HG03280 (cell line): ENCODE measurements at regions not wholly inside any gene's neighbourhood (a gene's known extent, or its start where the extent isn't known, plus 50 kb on each side); places are given as distances from the start of the nearest gene placed in this dataset.

Experiments
- ATAC-seq: cut with Tn5 transposase; IDR thresholded peaks from one replicate; pipeline ENCODE4 v1.9.1; 2021; ENCODE audit warnings: mild to moderate bottlenecking, moderate library complexity; ENCODE audit not compliant: unreplicated experiment

DNA sequence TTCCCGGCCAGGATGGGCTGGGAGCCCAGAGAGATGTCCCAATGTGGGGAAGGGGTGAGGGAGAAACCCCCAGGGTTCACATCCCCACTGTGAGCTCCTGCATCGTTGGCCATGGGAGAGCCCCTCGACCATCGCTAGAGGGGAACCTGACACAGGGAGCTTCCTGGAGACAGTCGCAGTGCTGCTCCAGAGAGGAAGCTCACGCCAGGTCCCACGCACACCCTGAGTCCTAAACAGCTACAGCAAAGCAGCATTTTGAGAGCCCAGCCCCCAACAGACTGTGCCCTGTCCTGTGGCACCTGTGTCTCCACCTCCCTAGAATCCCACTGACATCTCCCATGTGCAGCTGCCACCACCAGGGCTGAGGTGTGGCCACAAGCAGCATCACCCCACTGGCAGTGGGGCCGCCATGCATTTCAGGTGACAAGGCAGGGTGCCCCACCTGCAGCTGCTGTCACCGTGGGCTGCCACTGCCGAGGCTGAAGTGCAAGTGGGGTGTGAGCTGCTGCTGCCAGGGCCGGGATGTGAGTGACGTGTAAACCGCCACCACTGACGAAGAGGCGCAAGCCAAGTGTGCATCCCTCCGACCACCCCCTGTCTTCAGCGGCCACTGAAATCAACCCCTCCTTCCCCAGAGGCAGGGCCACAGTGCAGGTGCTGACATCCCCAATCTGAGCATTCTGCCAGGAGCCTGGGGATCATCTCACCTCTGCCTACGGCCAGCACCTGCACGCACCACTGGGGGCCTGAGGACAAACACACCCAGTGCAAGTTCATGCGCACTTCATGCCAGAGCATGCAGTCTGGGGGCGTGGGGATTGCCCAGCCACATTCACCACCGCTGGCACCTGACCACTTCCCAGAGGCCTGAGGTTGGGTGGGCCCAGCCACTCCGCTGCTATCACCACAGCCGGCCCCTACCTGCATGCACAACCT, 467.7 kb upstream of the SALL3 start:
- ATAC-seq: no peak

DNA sequence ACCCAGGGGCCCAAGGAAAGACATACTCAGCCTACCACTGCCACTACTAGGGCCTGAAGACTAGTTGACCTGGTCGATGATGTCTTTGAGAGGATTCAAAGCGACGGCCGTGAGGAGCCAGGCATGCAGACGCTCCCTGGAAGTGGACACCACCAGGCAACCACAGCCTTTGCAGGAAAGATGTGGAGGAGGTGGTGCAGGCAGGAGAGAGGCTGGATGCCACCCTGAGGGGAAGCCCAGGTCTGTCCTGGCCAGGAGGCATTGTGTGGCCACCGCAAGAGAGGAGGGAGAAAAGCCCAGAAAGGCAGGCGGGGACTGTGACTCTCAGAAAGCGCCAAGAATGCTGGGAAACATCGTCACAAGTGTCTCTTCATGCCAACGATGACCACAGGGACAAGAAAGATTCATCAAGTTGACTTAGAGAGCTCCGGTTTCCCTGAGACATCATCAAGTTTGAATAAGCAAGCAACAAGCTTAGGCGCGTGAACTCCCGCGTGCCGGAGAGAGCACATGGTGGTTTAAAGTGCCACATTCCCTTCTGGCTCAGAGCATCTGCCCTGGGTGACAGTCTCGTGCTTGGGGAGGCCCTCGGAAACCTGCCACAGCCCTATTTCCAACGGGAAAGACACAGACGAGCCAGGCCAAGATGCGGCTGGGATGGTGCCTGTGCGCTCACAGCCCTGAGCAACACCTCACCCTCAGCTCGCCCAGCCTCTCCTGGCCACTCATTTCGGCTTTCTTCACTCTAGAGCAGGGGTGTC, 464.5 kb upstream of the SALL3 start:
- no peak for ATAC-seq

DNA sequence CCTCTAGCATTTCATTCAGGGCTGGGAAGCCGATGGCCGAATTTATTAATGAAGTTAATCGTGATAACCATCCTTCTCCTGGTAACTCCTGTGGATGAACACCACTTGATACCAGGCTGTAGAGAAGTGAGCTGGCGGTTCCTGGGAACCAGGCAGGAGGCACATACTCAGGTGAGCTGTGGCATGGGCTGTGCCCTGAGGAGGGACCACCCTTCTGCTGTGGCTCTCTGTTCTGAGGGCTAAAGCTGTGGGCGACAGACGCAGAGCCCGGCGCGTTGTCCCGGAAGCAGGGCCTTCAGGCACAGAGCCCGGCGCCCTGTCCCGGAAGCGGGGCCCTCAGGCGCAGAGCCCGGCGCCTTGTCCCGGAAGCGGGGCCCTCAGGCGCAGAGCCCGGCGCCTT, 462.3 kb upstream of the SALL3 start:
- no peak for ATAC-seq

DNA sequence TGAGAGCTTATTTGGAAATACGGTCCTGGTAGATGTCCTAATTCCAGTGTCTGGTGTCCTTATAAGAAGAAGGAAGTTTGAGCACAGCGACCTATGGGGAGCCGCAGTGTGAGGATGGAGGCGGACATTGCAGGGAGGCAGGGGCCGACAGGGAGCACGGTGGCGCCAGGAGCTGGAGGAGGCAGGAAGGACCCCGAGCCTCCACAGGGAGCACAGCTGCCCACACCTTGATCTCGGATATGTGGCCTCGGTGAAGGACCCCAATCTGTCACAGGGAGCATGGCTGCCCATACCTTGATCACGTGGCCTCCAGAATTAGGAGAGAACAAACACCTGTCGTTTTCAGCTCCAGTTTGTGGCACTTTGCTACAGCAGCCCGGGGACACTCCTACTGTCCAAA, 461.6 kb upstream of the SALL3 start:
- ATAC-seq: no peak

DNA sequence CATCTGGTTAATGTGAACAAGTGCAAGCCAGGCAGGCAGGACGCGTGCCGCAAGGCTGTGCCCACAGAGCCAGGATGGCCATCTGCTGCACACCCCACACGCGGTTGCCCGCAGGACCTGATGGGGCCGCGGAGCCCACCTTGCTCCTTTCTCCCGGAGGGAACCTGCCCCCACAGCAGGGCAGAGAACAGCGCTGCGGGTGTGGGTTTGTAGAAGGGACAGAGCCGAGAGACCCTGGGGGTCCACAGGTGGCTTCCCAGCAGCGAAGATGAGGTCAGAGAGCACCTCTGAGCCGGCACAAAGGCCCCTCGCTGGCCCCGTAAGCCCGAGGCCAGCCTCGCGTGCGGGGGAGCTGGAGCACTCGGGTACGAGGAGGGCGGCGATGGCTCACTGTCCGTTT, 460.8 kb upstream of the SALL3 start:
- ATAC-seq: no peak

DNA sequence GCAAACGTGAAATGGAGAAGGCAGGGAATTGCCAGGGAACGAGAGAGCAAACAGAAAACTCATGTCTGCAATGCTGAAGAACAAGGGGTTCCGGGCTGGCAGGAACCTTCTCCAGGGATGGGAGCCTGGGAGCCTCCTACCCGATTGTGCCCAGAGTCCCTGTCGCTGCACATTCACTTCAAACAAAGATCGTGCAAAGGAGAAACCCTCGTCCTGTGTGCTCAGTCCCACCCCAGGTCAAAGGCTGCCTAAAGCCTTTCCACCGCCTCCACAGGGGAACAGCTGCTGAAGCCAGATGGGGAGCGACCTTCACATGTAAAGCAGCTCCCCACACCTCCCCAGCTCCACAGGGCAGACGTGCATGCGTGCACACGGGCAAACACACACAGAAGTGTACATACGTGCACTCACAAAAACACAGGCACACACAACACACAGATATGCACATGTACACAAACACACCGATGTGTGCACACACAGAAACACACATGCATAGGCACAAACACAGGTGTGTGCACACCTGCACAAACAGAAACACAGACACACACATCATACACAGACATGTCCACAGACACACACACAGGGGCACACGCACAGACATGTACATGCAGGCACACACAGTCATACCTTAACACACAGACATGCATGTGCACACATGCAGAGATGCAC, 460.1 kb upstream of the SALL3 start:
- no peak for ATAC-seq

DNA sequence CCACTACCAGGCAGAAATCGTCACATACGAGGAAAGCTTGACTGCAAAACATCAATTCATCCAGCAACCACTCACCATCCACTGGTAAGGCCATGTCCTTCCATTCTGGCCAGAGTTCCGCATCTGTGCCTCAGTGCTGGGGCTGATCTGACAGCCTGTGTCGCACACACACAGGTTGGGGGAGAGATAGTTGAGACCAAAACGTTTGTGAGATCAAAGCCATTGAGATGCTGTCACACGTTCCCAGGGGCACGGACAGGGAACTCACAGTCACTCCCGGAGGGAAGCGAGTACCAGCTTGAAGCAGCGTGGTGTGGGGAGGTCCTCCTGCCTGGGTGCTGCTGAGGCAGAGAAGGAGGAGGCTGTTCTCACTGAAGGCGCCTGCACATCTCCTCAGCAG, 458.5 kb upstream of the SALL3 start:
- no peak for ATAC-seq

DNA sequence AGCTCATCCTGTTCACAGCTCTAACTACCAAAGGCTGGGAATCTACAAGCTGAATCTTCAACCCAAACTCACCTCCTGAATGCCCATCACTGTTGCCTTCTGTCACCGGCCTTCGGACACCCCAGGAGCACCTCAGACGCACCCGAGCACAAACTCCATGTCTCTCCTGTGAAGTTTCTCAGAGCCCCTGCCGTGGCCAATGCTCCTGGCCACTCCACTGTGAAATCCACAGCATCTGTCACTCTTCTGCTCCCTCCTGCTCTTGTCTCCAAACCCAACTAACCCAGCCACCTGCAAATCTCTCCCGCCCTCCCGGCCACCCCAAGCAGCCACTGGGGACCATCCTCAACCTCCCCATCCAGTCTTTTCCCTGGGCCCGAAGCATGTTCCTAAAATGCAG, 457.9 kb upstream of the SALL3 start:
- no peak for ATAC-seq

DNA sequence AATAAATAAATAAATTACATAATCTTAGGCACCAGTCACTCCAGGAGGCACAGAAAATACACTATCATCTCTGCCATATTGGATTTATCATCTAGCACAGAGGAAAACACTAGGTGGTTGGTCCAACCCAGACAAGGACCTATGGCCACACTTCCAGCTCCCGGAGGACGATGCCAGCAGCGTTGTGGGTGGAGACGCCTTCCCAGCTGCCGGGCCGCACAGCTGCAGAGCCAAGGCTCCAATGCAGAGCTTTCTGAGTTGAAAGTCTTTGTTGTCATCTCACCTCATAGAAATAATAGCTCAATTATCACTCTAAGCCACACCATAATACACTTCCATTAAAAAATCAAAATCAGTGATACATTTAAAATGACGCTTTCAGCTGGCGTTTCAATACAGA, 457.1 kb upstream of the SALL3 start:
- ATAC-seq: no peak

DNA sequence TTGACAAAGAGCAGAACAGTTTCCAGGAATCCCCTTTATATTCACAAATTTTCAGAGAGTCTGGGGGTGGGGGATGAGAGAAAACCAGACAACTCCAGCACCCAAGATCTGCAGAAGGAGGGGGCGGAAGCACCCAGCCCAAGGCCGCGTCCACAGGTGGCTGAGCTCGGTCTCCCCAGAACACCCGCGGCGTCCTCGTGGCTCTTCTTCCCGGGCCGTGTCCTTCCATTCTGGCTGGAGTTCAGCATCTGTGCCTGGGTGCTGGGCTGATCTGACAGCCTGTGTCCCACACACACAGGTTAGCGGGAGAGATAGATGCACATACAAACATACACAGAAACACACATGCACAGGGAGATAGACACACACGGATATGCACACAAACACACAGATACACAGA, 455.8 kb upstream of the SALL3 start:
- no peak for ATAC-seq

DNA sequence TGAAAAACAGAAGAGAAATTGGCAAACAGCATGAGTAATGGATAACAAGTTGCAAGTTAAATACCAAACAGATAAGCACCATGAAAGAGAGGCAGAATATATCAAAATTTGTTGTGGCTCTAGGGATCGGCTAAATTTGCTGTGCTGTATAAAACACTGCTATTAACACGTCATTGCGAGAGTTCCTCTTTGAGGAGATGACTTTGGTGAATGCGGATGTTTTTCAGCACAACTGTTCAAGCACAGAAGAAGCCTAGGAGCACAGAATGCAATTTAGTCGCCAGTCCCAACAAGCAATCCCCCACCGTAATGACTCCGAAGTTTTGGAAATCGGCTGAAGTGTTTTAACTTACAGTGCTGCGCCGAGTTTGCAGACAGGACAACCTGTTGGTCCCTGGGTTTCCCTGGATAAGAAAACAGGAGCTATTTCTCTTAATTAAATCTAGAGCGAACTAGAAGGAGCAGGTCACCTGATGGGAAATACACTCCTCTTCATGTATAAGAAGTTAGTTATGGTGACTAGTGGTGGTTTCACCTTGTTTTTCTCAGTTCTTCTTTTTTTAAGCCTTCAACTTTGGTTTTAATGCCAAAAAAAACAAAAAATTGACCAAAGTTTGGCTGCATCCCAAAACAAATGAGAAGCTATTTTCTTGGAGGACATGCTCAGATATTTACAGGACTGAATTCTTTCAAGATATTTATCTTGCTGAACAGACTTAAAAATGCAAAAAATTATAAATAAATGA, 454.1 kb upstream of the SALL3 start:
- no peak for ATAC-seq

DNA sequence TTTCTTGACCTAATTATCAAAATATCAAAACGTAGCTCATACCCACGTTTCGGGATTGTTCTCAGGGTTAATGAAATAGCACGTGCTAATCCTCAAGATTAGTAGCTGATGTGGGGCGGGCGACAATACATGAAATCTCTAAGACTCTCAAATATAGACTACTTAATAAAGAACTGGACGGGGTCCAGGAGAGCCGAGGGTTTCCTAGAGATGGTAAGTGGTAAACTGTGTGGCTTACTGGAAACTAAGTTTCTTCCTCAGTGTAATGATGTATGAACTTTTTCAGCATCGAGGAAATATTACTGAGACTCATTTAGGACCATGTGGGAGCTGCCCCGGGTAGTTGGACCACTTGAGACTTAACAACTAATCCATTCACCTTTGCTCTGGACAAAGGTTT, 453.3 kb upstream of the SALL3 start:
- ATAC-seq: no peak

DNA sequence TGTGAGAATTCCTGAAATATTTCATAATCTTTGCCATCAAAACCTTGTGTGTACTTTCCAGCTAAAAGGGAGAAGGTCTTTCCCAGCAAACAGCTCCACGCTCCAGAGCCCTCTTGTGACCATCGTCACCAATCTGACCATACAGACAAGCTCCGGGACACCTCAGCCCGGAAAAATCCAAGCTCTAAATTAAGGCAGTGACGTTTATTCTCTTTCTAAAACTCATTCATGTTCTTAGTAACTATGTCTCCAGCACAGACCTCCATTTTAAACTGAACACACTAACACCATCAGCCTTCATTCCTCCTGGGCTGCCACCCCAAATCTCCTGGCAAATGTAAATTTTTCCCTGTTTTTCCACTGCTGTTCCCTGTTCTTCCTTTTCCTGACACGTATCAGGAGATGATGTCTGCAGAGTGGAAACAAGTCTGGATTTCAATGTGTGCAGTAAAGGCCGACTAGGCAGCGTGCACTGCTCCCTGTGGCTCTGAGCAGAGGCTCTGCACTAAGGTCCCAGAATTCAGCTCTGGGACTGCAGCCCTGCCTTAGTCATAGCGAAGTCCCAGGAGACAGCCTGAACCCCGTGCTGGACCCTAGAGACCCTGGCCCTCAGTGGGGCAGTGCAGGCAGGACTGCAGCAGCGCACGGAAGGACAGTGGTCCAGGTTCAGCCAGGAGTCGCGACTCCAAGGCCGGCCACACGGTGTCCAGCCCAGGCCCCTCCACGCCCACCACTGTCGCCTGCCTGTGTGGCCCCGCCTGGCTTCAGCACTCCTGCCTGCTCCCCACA, 452.5 kb upstream of the SALL3 start:
- no peak for ATAC-seq

DNA sequence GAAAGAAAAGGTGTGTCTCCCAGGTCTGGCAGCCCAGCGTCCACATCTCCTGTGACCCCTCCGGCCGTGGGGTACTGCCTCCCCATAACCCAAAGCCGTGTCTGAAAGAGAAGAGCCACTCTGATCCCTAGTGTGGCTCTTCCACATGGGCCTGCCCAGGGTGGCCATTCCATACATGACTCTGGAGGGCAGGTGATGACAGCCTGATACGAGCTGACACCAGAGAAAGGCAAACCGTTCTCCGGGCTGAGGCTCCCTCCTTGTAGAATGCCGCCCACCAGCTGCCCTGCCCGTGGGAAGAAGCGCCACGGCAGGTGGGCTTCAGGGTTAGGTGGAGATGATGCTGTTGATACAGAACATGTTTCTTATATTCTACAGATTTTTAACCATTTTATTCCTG, 451.6 kb upstream of the SALL3 start:
- ATAC-seq: no peak

DNA sequence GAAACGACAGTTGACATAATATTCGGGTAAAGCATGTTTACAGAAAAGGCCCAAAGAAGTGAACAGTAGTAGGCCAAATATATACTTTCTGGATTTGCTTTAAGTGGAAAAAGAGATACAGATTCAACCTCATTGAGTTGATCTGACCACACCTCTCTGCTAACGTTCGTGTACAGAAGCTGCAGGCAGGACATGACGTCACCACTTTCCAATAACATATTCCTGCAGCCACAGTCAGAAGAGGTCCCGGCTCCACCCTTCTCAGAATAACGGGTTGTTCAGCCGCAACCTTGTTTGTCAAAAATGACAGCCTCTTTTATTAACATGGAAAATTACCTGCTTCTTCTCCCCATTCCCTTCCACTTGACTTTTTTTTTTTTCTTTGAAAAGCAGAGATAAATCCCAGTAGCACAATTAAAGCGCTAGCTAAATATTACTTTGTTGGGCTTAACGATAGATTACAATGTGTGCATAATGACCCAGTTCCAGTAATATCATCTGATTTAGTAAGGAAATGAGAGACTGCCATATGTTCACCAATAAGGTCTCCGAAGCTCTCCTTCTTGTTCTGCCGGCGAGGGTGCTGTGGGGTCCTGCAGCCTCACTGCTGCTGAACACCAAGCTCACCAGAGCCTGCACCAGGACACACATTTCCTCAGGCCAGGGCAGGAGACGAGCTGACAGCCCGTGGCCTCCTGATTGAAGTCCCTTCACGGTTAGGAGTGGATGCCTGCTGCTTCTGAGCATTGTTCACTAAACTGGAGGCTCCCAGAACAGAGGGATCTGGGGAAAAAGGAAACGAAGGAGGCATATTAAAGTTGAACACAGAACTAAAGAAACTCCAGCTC, 451.0 kb upstream of the SALL3 start:
- no peak for ATAC-seq

DNA sequence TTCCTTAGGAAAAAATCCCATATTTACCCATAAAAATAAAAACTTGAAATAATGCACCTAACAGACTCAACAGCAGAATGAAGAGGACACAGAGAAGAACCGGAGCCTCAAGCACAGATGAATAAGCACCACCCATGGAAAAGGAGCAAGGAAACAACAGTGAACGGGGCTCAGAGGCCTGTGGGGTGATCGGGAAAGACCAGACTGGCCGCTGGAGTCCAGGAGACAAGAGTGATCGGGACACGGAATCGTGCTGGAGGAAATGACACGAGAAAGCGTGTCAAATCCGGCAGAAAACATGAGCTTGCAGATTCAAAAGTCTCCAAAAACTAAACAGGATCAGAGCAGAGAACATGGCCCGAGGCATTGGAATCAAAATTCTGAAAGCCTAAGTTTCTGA, 448.0 kb upstream of the SALL3 start:
- no peak for ATAC-seq

DNA sequence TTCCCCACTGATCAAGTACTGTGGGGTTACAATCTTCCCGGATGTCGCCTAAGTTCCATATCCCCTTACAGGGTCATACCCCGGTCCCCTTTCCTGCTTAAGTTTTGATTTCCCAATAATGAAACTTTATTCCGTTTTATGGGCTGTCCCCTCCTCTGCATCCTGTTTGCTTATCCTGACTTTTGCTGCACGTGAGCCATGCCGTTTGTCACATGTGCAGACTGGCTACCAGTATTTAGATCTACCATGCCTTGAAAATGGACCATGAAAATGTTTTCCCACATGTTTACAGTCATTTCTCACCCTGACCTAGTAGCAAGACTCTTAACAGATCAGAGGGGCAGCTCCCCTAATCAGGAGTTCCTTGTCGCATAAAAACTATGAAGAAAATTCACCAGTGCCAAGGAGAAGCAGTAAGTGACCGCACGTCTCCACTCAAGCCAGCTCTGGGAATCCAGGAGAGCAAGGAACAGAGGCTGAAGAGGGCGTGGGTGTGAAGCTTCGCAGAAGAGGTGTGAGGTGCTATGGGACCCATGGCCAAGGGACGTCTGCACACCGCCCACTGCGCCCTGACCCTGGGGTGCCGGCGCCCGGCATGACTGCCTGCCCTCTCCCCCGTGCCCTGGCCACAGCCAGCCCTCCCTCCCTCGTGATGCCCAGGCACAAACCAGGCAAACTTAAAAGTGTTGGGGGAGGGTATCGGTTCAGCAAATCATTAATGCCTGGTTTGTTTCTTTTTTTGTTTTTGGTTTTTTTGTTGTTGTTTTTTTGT, 440.8 kb upstream of the SALL3 start:
- no peak for ATAC-seq
